ENCODE measurements at regions not wholly inside any gene's neighbourhood (a gene's known extent, or its start where the extent isn't known, plus 50 kb on each side); places are given as distances from the start of the nearest gene placed in this dataset.

DNA sequence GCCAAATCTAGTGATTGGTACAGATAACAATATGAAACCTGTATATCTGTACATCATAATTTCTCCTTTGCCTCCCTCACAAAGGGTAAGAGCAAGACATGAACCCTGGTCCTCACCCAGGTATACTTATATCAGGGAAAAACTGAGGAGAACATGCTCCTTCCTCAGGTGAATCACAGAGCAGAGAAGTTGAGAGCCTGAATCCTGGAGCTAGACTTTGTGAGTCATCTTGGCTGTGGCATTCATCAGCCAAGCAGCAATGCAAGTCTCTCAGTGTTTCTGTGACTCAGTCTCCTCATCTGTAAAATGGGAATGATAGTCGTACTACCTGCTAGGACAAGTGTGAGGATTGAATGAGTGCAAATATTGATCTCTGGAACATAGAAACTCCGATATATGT lies 165.7 kb upstream of the ADAMTS9 start:
- TF ChIP-seq, protein P1, sequence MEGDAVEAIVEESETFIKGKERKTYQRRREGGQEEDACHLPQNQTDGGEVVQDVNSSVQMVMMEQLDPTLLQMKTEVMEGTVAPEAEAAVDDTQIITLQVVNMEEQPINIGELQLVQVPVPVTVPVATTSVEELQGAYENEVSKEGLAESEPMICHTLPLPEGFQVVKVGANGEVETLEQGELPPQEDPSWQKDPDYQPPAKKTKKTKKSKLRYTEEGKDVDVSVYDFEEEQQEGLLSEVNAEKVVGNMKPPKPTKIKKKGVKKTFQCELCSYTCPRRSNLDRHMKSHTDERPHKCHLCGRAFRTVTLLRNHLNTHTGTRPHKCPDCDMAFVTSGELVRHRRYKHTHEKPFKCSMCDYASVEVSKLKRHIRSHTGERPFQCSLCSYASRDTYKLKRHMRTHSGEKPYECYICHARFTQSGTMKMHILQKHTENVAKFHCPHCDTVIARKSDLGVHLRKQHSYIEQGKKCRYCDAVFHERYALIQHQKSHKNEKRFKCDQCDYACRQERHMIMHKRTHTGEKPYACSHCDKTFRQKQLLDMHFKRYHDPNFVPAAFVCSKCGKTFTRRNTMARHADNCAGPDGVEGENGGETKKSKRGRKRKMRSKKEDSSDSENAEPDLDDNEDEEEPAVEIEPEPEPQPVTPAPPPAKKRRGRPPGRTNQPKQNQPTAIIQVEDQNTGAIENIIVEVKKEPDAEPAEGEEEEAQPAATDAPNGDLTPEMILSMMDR (IDR thresholded peaks at IDR 0.05) = no peak
- TF ChIP-seq POLR2A (IDR thresholded peaks at IDR 0.05) = no peak

All from thyroid gland (tissue), 4 donors.